MM.1S (cell line): ENCODE measurements at regions not wholly inside any gene's neighbourhood (a gene's known extent, or its start where the extent isn't known, plus 50 kb on each side); places are given as distances from the start of the nearest gene placed in this dataset.

Source experiments
- DNase-seq: peaks from one replicate; pipeline ENCODE4 v3.0.0-alpha.2; 2015
- H2AFZ ChIP-seq: fragments of 300-600 bp; sonication (generic); 2 replicates; pipeline ENCODE4 v1.6.0; 2016; ENCODE audit warnings: antibody characterized with exemption, low read length
- H3F3A ChIP-seq: fragments of 300-600 bp; sonication (generic); 2 replicates; pipeline ENCODE4 v1.6.1; 2016; ENCODE audit warnings: mild to moderate bottlenecking, antibody characterized with exemption, low read length, moderate library complexity, mixed read lengths; ENCODE audit not compliant: insufficient read depth
- H3K27ac ChIP-seq: fragments of 300-600 bp; sonication (generic); 2 replicates; pipeline ENCODE4 v1.5.1; 2016; ENCODE audit warnings: mild to moderate bottlenecking, low read length
- H3K27me3 ChIP-seq: fragments of 300-600 bp; sonication (generic); replicated peaks from 2 replicates; pipeline ENCODE4 v1.6.0; 2016; ENCODE audit warnings: low read length; ENCODE audit not compliant: insufficient read depth
- H3K36me3 ChIP-seq: fragments of 300-600 bp; sonication (generic); replicated peaks from 2 replicates; pipeline ENCODE4 v1.6.1; 2016; ENCODE audit warnings: mild to moderate bottlenecking, low read length, mixed read lengths; ENCODE audit not compliant: insufficient read depth
- H3K4me1 ChIP-seq: fragments of 300-600 bp; sonication (generic); 2 replicates; pipeline ENCODE4 v1.6.1; 2016; ENCODE audit warnings: low read length, mixed read lengths
- H3K4me2 ChIP-seq: fragments of 300-600 bp; sonication (generic); 2 replicates; pipeline ENCODE4 v1.6.0; 2016; ENCODE audit warnings: low read depth, low read length
- H3K4me3 ChIP-seq: fragments of 300-600 bp; sonication (generic); 2 replicates; pipeline ENCODE4 v1.5.1; 2016; ENCODE audit warnings: low read length, mixed read lengths
- H3K79me2 ChIP-seq: fragments of 300-600 bp; sonication (generic); 2 replicates; pipeline ENCODE4 v1.6.1; 2016; ENCODE audit warnings: mixed run types, low read length, mixed read lengths
- H3K9ac ChIP-seq: fragments of 300-600 bp; sonication (generic); 2 replicates; pipeline ENCODE4 v1.6.1; 2016; ENCODE audit warnings: low read length, mixed read lengths
- H3K9me2 ChIP-seq: fragments of 300-600 bp; sonication (generic); replicated peaks from 2 replicates; pipeline ENCODE4 v1.6.1; 2016; ENCODE audit warnings: mild to moderate bottlenecking, low read length, mixed read lengths; ENCODE audit not compliant: insufficient read depth
- H3K9me3 ChIP-seq: fragments of 300-600 bp; sonication (generic); replicated peaks from 2 replicates; pipeline ENCODE4 v1.6.1; 2016; ENCODE audit warnings: mild to moderate bottlenecking, low read length, mixed read lengths; ENCODE audit not compliant: insufficient read depth
- H4K20me1 ChIP-seq: fragments of 300-600 bp; sonication (generic); 2 replicates; pipeline ENCODE4 v1.6.1; 2016; ENCODE audit warnings: mild to moderate bottlenecking, low read length, moderate library complexity, mixed read lengths; ENCODE audit not compliant: insufficient read depth
- EZH2 ChIP-seq: fragments of 300-600 bp; sonication (generic); optimal IDR thresholded peaks from 2 replicates; pipeline ENCODE3; 2017; ENCODE audit warnings: low read depth, mild to moderate bottlenecking, antibody characterized with exemption, low read length, mixed read lengths
- EZH2phosphoT487 ChIP-seq: fragments of 300-600 bp; sonication (generic); IDR thresholded peaks from 2 replicates; pipeline ENCODE4 v1.6.1; 2018; ENCODE audit warnings: antibody characterized with exemption, low read length
- TF ChIP-seq, protein P1 (sequence below): fragments of 300-600 bp; sonication (generic); IDR thresholded peaks from 2 replicates; pipeline ENCODE4 v1.5.1; 2016; ENCODE audit warnings: antibody characterized with exemption, low read length, mixed read lengths

DNA sequence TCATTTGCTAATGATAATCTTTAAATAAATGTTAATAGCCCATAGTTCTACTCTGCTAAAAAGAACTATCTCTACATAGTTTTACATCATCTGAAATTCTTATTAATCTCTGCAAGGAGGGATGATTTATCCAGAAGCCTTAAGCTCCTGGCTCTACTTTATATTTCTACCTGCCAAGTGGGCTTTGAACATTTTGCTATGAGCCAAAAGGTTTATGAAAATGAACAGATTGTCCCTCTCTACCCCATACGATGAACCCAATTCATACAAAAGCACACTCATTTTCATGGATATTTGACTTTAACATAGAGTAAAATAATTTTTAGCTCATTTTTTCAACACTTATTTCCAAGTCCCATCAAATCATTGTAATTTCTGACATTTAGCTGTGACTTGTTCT, 611.0 kb downstream of the NSUN3 start:
- Histone ChIP-seq H3K27ac (no peak overlapping the region), H3K9me2 (no peaks in the 10 kb centered on the region), H3K79me2 (no peaks in the 10 kb centered on the region), H2AFZ (no peak overlapping the region), H3K4me1 (no peaks in the 10 kb centered on the region), H3K4me3 (no peak overlapping the region), H4K20me1 (no peaks in the 10 kb centered on the region), H3K9ac (no peak overlapping the region), H3K9me3 (no peaks in the 10 kb centered on the region), H3K27me3 (no peaks in the 10 kb centered on the region), H3K4me2 (no peak overlapping the region), H3K36me3 (no peaks in the 10 kb centered on the region), H3F3A (no peaks in the 10 kb centered on the region)
- no peak for DNase-seq
- TF ChIP-seq, protein P1, sequence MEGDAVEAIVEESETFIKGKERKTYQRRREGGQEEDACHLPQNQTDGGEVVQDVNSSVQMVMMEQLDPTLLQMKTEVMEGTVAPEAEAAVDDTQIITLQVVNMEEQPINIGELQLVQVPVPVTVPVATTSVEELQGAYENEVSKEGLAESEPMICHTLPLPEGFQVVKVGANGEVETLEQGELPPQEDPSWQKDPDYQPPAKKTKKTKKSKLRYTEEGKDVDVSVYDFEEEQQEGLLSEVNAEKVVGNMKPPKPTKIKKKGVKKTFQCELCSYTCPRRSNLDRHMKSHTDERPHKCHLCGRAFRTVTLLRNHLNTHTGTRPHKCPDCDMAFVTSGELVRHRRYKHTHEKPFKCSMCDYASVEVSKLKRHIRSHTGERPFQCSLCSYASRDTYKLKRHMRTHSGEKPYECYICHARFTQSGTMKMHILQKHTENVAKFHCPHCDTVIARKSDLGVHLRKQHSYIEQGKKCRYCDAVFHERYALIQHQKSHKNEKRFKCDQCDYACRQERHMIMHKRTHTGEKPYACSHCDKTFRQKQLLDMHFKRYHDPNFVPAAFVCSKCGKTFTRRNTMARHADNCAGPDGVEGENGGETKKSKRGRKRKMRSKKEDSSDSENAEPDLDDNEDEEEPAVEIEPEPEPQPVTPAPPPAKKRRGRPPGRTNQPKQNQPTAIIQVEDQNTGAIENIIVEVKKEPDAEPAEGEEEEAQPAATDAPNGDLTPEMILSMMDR: no peak
- TF ChIP-seq EZH2phosphoT487: no peak
- TF ChIP-seq EZH2: no peak

DNA sequence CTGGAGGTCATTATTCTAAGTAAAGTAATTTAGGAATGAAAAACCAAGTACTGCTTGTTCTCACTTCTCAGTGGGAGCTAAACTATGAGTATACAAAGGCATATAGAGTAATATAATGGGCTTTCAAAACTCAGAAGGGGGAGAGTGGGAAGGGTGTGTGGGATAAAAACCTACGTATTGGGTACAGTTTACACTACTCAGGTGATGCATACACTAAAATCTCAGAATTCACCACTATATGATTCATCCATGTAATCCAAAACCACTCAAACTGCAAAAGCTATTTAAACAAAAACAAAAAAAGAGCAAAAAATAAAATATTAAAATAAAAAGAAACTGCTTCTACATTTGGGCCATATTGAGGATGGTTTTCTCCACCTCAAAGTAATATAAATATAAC, 623.3 kb downstream of the NSUN3 start:
- no peaks in the 10 kb centered on the region for H3K36me3 ChIP-seq
- no peak overlapping the region for H3K9ac ChIP-seq
- no peaks in the 10 kb centered on the region for H3K79me2 ChIP-seq
- H4K20me1 ChIP-seq: no peaks in the 10 kb centered on the region
- H3K4me2 ChIP-seq: no peak overlapping the region
- no peak overlapping the region for H2AFZ ChIP-seq
- no peak for TF ChIP-seq EZH2phosphoT487
- no peak for TF ChIP-seq EZH2
- TF ChIP-seq, protein P1: no peak
- no peaks in the 10 kb centered on the region for H3K9me2 ChIP-seq
- H3K4me3 ChIP-seq: no peak overlapping the region
- H3K27ac ChIP-seq: no peak overlapping the region
- DNase-seq: no peak
- no peaks in the 10 kb centered on the region for H3K9me3 ChIP-seq
- no peaks in the 10 kb centered on the region for H3K27me3 ChIP-seq
- no peaks in the 10 kb centered on the region for H3K4me1 ChIP-seq
- H3F3A ChIP-seq: no peaks in the 10 kb centered on the region

DNA sequence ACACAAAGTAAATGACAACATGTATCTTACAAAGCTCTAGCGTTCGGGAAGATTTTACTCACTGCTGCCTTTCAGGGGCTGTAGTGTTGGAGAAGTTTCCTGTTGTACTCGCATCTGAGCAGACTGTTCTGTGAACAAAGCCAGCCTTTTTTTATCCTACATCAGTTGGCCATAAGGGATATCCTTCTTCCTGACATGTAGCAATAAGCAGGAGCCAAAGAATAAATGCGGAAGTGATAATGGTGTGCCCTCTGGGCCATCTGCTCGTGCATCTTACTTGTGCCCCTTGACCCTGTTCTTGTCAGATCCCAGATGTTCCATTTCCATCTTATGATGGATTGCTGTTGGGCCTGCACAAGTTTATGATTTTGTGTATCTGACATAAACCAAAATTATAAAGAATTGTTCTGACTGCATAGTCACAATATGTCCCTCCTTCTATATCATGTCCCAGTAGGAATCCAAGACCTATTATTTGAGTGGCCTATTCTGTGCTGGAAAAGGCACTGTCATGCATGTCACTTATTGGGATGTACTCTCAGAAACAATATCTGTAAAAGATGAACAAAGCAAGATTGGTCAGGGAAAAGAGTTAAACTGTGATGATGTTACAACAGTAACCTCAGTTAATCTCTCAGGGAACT, 631.3 kb downstream of the NSUN3 start:
- no peaks in the 10 kb centered on the region for H3K4me1 ChIP-seq
- H3K9me3 ChIP-seq: no peaks in the 10 kb centered on the region
- H3K9ac ChIP-seq: no peak overlapping the region
- H3K4me2 ChIP-seq: no peak overlapping the region
- H4K20me1 ChIP-seq: no peaks in the 10 kb centered on the region
- H3K9me2 ChIP-seq: no peaks in the 10 kb centered on the region
- H3K79me2 ChIP-seq: no peaks in the 10 kb centered on the region
- no peak overlapping the region for H3K27ac ChIP-seq
- no peaks in the 10 kb centered on the region for H3K36me3 ChIP-seq
- H2AFZ ChIP-seq: no peak overlapping the region
- no peak for DNase-seq
- TF ChIP-seq EZH2 (no peak), EZH2phosphoT487 (no peak)
- TF ChIP-seq, protein P1: no peak
- H3K27me3 ChIP-seq: no peaks in the 10 kb centered on the region
- H3K4me3 ChIP-seq: no peak overlapping the region
- H3F3A ChIP-seq: no peaks in the 10 kb centered on the region
